PC-3 (cell line): ENCODE measurements at regions not wholly inside any gene's neighbourhood (a gene's known extent, or its start where the extent isn't known, plus 50 kb on each side); places are given as distances from the start of the nearest gene placed in this dataset.

Source experiments
- EZH2 ChIP-seq: fragments of 300-600 bp; sonication (generic); IDR thresholded peaks from one replicate; pipeline ENCODE4 v1.6.1; 2017; ENCODE audit warnings: antibody characterized with exemption, mild to moderate bottlenecking, low read length; ENCODE audit not compliant: unreplicated experiment
- TF ChIP-seq, protein P1 (sequence below): fragments of 300-600 bp; sonication (generic); conservative IDR thresholded peaks from 2 replicates; pipeline ENCODE4 v1.5.1; 2017; ENCODE audit warnings: antibody characterized with exemption, low read depth, mild to moderate bottlenecking, low read length

DNA sequence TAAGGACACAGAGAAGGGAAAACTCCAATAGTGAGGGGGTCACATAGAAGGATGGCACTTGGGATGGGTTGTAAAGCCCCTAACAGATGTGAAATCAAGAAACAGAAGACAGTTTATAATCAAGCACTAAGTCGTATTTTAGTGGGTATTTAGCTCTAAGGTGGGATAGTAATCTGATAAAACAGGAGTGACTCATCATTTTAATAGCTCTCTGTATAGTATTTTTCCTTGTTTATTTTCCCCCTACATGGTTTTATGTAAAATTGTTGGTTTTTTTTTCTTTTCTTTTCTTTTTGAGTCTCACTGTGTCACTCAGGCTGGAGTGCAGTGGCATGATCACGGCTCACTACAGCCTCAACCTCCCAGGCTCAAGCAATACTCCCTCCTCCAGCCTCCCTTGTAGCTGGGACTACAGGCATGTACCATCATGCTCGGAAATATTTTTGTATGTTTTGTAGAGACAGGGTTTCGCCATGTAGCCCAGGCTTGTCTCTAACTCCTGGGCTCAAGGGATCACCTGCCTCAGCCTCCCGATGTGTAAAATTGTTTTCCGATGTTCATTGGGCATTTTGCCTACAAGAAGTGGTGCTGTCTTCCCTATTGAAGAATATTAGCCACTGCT is 142.6 kb upstream of the SERPINE2 start:
- TF ChIP-seq, protein P1, sequence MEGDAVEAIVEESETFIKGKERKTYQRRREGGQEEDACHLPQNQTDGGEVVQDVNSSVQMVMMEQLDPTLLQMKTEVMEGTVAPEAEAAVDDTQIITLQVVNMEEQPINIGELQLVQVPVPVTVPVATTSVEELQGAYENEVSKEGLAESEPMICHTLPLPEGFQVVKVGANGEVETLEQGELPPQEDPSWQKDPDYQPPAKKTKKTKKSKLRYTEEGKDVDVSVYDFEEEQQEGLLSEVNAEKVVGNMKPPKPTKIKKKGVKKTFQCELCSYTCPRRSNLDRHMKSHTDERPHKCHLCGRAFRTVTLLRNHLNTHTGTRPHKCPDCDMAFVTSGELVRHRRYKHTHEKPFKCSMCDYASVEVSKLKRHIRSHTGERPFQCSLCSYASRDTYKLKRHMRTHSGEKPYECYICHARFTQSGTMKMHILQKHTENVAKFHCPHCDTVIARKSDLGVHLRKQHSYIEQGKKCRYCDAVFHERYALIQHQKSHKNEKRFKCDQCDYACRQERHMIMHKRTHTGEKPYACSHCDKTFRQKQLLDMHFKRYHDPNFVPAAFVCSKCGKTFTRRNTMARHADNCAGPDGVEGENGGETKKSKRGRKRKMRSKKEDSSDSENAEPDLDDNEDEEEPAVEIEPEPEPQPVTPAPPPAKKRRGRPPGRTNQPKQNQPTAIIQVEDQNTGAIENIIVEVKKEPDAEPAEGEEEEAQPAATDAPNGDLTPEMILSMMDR: no peak
- no peak for TF ChIP-seq EZH2
